ENCODE measurements at regions not wholly inside any gene's neighbourhood (a gene's known extent, or its start where the extent isn't known, plus 50 kb on each side); places are given as distances from the start of the nearest gene placed in this dataset.
"Not testable (repeated sequence)": the region's sequence is repeated elsewhere in the genome, so short reads cannot be mapped to it uniquely, and the experiment has no call there.

DNA sequence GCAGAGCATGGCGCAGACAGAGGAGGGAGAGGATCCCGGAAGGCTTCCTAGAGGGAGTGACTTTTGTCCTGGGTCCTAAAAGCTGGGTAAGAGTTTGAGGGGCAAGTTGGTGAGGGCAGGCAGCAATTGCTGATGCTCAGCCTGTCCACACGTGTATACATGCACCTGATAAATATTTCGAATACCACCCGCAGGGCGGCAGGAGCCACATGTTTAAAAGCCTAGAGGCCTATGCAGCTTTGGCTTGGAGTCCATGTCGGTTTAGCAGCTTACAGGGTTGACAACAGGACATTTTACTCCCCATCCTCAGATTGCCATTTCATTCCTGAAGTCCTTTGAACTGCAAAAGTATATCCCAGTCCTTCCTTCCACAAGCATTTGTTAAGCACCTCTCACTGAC is 99.1 kb downstream of the KATNIP start:
- no peaks in the 10 kb centered on the region for H3K4me1 Mint-ChIP-seq
- H3K36me3 Mint-ChIP-seq (ENCODE audit: low read depth): peaks cover under 1% of the 10 kb centered on the region
- no peaks in the 10 kb centered on the region for H3K27me3 Mint-ChIP-seq
- no peak overlapping the region for H3K4me3 Mint-ChIP-seq
- ATAC-seq (replicated peaks): no peak
- H3K9me3 Mint-ChIP-seq: no peaks in the 10 kb centered on the region
- H3K27ac Mint-ChIP-seq: no peak overlapping the region

DNA sequence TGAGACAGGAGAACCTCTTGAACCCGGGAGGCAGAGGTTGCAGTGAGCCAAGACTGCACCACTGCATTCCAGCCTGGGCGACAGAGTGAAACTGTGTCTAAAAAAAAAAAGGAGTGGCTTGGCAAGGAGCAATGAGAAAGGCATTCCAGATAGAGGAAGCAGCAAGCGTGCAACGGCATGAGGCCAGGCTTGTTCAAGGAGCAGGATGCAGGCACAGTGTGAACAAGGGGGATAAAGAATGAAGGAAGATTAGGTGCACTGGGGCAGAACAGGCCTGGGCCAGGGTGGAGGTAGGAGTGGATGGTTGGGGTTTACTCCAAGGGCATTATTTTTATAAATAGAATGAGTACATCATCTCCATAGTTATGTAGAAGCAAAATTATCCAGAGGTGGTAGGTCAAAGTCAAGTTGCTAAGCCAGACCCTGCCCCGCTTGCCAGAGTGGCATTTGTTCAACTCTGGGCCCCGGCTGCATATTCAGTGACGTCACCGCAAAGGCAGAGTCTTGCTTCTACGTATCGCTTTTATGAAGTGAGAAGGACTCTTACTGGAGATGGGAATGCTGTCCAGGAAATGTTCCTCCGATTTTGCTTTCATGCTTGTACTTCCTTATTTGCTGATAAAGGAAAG is 100.2 kb downstream of the KATNIP start:
- no peak overlapping the region for H3K4me3 Mint-ChIP-seq
- no peak overlapping the region for H3K27ac Mint-ChIP-seq
- peaks cover 9% of the 10 kb centered on the region for H3K36me3 Mint-ChIP-seq (ENCODE audit: low read depth)
- H3K27me3 Mint-ChIP-seq: no peaks in the 10 kb centered on the region
- ATAC-seq (replicated peaks): no peak
- no peaks in the 10 kb centered on the region for H3K4me1 Mint-ChIP-seq
- no peaks in the 10 kb centered on the region for H3K9me3 Mint-ChIP-seq

- Mint-ChIP-seq H3K27me3 (no peaks in the 10 kb centered on the region), H3K27ac (no peak overlapping the region), H3K36me3 (ENCODE audit: low read depth) (peaks cover 9% of the 10 kb centered on the region), H3K9me3 (no peaks in the 10 kb centered on the region), H3K4me1 (no peaks in the 10 kb centered on the region), H3K4me3 (no peak overlapping the region)
- no peak for ATAC-seq (replicated peaks)
Observed at GRCh38 chr16:27651301-27651700, 101.4 kb downstream of the KATNIP start.

DNA sequence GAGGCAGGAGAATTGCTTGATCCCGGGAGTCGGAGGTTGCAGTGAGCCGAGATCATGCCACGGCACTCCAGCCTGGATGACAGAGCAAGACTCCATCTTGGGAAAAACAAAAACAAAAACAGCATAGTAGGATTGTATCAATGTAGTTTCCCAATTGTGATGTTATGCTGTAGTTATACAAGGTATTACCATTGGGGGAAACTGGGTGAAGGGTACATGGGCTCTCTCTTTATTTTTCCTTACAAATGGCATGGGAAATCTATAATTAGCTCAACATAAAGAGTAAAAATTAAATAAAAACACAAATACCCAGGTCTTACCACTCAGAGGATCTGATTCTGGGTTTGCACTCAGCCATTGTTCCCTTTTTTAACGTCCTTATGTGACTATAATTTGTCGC is 107.9 kb downstream of the KATNIP start:
- Mint-ChIP-seq H3K36me3 (ENCODE audit: low read depth) (peaks cover 16% of the 10 kb centered on the region), H3K4me3 (no peak overlapping the region), H3K4me1 (no peaks in the 10 kb centered on the region), H3K27ac (no peak overlapping the region), H3K9me3 (no peaks in the 10 kb centered on the region), H3K27me3 (no peaks in the 10 kb centered on the region)
- ATAC-seq (replicated peaks): no peak

DNA sequence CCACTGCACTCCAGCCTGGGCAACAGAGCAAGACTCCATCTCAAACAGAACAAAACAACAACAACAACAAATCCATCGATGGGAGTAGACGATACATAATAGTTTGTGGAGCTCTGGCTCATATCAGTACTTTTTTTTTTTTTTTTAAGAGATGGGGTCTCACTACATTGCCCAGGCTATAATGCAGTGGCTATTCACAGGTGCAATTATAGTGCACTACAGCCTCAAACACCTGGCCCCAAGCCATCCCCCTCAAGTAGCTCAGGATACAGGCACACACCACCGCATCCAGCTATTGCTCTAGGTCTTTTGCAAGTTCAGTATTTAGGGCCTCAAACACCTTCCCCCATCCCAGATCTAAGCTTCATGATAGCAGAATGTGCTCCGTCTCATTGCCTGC is 110.6 kb downstream of the KATNIP start:
- Mint-ChIP-seq H3K36me3 (ENCODE audit: low read depth) (peaks cover 7% of the 10 kb centered on the region), H3K9me3 (no peaks in the 10 kb centered on the region), H3K4me1 (no peaks in the 10 kb centered on the region), H3K4me3 (no peak overlapping the region), H3K27me3 (no peaks in the 10 kb centered on the region), H3K27ac (no peak overlapping the region)
- no peak for ATAC-seq (replicated peaks)

DNA sequence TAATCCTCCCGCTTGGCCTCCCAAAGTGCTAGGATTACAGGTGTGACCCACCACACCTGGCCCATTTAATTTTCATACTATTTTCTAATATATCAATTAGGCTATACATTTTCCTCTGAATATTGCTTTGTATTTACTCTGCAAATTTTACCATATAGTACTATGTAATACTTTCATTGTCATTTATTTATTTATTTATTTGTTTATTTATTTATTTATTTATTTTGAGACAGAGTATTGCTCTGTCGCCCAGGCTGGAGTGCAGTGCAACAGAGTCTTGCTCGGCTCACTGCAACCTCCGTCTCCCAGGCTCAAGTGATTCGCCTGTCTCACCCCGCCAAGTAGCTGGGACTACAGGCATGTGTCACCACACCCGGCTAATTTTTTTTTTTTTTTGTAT is 113.3 kb downstream of the KATNIP start:
- not testable (repeated sequence) for H3K36me3 Mint-ChIP-seq (ENCODE audit: low read depth); ATAC-seq (replicated peaks); H3K27ac Mint-ChIP-seq; H3K9me3 Mint-ChIP-seq; H3K4me1 Mint-ChIP-seq; H3K27me3 Mint-ChIP-seq; H3K4me3 Mint-ChIP-seq

DNA sequence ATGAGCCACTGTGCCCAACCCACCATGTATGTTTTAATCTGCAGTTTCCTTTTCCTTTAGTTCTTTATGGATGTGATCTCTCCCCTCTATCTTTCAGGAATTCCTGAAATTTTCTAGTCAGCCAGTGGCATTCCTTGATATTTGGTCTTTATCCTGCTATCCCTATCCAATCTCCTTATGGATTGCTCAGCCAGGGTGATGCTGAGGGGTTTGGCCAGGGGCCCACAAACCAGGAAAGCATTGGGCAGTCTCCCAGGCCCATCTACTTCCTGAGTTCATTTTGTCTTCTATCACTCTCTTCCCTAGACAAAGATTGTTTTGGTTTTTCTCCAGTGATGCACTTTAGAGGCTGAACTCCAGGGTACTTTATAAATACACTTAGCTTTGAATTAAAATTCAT is 115.9 kb downstream of the KATNIP start:
- H3K27me3 Mint-ChIP-seq: no peaks in the 10 kb centered on the region
- H3K27ac Mint-ChIP-seq: no peak overlapping the region
- H3K36me3 Mint-ChIP-seq (ENCODE audit: low read depth): peaks cover 4% of the 10 kb centered on the region
- H3K9me3 Mint-ChIP-seq: no peaks in the 10 kb centered on the region
- no peak for ATAC-seq (replicated peaks)
- H3K4me3 Mint-ChIP-seq: no peak overlapping the region
- no peaks in the 10 kb centered on the region for H3K4me1 Mint-ChIP-seq

GRCh38 chr16:27670071-27670810 is 120.3 kb downstream of the KATNIP start:
- Mint-ChIP-seq H3K4me1 (no peaks in the 10 kb centered on the region), H3K27ac (no peak overlapping the region), H3K9me3 (no peaks in the 10 kb centered on the region), H3K4me3 (no peak overlapping the region), H3K36me3 (ENCODE audit: low read depth) (peaks cover 9% of the 10 kb centered on the region), H3K27me3 (no peaks in the 10 kb centered on the region)
- ATAC-seq (replicated peaks): no peak

DNA sequence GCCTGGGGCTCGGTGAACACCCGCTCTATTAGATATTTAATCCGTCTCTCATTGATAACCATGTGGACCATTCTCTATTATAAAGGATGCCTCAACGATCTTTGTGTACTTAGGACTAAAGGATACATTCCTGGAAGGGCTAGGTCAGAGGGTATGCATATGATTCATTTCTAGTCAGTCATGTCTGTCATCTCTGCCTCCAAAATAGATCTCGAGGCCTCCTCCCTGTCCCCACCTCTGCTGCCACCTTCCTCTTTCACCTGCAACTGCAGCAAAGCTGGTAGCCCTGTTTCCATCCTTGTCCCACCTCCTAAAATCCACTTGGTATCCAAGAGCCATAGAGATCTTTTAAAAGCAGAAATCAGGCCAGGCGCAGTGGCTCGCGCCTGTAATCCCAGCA is 121.5 kb downstream of the KATNIP start:
- no peak for ATAC-seq (replicated peaks)
- Mint-ChIP-seq H3K27me3 (no peaks in the 10 kb centered on the region), H3K9me3 (no peaks in the 10 kb centered on the region)

GRCh38 chr16:27676839-27677238 is 126.9 kb downstream of the KATNIP start:
- peaks cover 49% of the 10 kb centered on the region for H3K36me3 Mint-ChIP-seq (ENCODE audit: low read depth)
- no peak for ATAC-seq (replicated peaks)

More for the DNA sequence above, 121.5 kb downstream of the KATNIP start:
- Mint-ChIP-seq H3K27ac (no peak overlapping the region), H3K4me1 (no peaks in the 10 kb centered on the region), H3K4me3 (no peak overlapping the region), H3K36me3 (ENCODE audit: low read depth) (peaks cover 5% of the 10 kb centered on the region)

DNA sequence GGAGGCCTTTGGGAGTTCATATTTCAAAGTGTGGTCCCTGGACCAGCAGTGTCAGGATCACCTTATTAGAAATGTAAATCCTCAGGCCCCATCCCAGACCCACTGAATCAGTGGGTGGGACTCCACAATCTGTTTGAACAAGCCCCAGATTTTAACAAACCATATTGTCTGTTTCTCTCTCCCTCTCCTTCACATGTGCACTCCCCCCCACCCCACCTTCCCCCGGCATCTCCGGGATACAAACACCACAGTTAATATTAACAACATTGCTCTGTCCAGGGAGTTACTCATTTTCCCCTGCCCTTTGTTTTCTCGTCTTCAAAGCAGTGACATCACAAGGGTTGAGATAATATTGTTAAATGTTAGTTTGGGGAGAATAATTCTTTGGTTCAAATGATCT is 127.3 kb downstream of the KATNIP start:
- H3K27ac Mint-ChIP-seq: no peak overlapping the region
- peaks cover 50% of the 10 kb centered on the region for H3K36me3 Mint-ChIP-seq (ENCODE audit: low read depth)
- H3K4me1 Mint-ChIP-seq: no peaks in the 10 kb centered on the region
- no peaks in the 10 kb centered on the region for H3K27me3 Mint-ChIP-seq
- ATAC-seq (replicated peaks): no peak
- no peak overlapping the region for H3K4me3 Mint-ChIP-seq
- H3K9me3 Mint-ChIP-seq: no peaks in the 10 kb centered on the region

More at GRCh38 chr16:27676839-27677238, 126.9 kb downstream of the KATNIP start:
- no peak overlapping the region for H3K27ac Mint-ChIP-seq
- no peak overlapping the region for H3K4me3 Mint-ChIP-seq
- no peaks in the 10 kb centered on the region for H3K4me1 Mint-ChIP-seq
- H3K27me3 Mint-ChIP-seq: no peaks in the 10 kb centered on the region
- H3K9me3 Mint-ChIP-seq: no peaks in the 10 kb centered on the region

GRCh38 chr16:27678955-27679354 is 129.0 kb downstream of the KATNIP start:
- ATAC-seq (replicated peaks): no peak
- Mint-ChIP-seq H3K4me1 (no peaks in the 10 kb centered on the region), H3K9me3 (no peaks in the 10 kb centered on the region), H3K36me3 (ENCODE audit: low read depth) (peaks cover 60% of the 10 kb centered on the region), H3K27ac (no peak overlapping the region), H3K27me3 (no peaks in the 10 kb centered on the region), H3K4me3 (no peak overlapping the region)

DNA sequence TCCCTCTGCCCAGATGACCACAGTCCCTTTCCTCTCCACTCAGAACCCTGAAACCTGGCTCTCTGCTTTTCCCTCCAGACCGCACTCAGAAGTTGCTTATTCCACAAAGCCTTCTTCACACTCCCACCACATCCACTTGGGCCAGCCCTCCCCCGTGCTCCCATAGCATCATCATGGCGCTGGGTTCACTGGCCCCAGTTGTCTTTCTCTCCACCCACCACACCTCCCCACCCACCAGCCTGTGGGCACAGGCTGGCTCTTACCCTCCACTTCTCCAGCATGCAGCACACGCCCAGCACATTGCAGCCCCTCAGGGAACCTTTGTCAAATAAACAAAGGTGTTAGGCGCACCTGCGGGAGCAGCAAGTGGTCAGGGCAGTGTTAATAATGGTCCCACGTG is 130.0 kb downstream of the KATNIP start:
- Mint-ChIP-seq H3K36me3 (ENCODE audit: low read depth) (peaks cover 60% of the 10 kb centered on the region), H3K27me3 (no peaks in the 10 kb centered on the region), H3K4me1 (no peaks in the 10 kb centered on the region), H3K4me3 (no peak overlapping the region), H3K27ac (no peak overlapping the region), H3K9me3 (no peaks in the 10 kb centered on the region)
- no peak for ATAC-seq (replicated peaks)

DNA sequence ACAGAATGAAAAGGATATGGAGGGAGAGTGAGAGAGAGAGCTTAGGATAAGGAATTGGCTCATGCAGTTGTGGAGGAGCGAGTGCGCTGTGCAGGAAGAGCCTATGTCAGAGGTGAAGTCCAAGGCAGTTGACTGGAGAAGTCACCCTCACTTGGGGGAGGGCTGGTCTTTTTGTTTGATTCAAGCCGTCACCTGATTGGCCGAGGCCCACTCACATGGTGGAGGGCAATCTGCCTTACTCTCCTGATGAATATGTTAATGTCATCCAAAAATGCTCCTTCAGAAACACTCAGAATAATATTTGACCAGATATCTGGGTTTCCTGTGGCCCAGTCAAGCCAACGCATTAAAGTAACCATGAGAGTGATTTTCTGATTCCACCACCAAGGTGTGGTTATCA is 131.7 kb downstream of the KATNIP start:
- Mint-ChIP-seq H3K4me3 (no peak overlapping the region), H3K36me3 (ENCODE audit: low read depth) (peaks cover 60% of the 10 kb centered on the region), H3K9me3 (no peaks in the 10 kb centered on the region), H3K27me3 (no peaks in the 10 kb centered on the region), H3K27ac (no peak overlapping the region), H3K4me1 (no peaks in the 10 kb centered on the region)
- no peak for ATAC-seq (replicated peaks)

- H3K9me3 Mint-ChIP-seq: no peaks in the 10 kb centered on the region
- no peak overlapping the region for H3K27ac Mint-ChIP-seq
- no peak for ATAC-seq (replicated peaks)
- no peak overlapping the region for H3K4me3 Mint-ChIP-seq
- H3K36me3 Mint-ChIP-seq (ENCODE audit: low read depth): peaks cover 37% of the 10 kb centered on the region
- H3K4me1 Mint-ChIP-seq: no peaks in the 10 kb centered on the region
- no peaks in the 10 kb centered on the region for H3K27me3 Mint-ChIP-seq
Observed at GRCh38 chr16:27684047-27684446, 134.1 kb downstream of the KATNIP start.
